Epithelial cell of esophagus (primary cell): ENCODE measurements at regions not wholly inside any gene's neighbourhood (a gene's known extent, or its start where the extent isn't known, plus 50 kb on each side); places are given as distances from the start of the nearest gene placed in this dataset.
"Not testable (repeated sequence)": the region's sequence is repeated elsewhere in the genome, so short reads cannot be mapped to it uniquely, and the experiment has no call there.

ENCODE experiments used
- DNase-seq: peaks from one replicate; pipeline ENCODE4 v3.0.0; 2010; ENCODE audit warnings: low read depth
- H3K4me3 ChIP-seq: 2 replicates; pipeline ENCODE4 v1.5.1; 2011; ENCODE audit warnings: mild to moderate bottlenecking, low read length, control low read depth
- TF ChIP-seq, protein P1 (sequence below): IDR thresholded peaks from 2 replicates; pipeline ENCODE4 v1.5.1; 2011; ENCODE audit warnings: low read depth, mild to moderate bottlenecking, low read length, control low read depth, inconsistent platforms; ENCODE audit not compliant: insufficient read depth; ENCODE audit errors: missing control alignments

DNA sequence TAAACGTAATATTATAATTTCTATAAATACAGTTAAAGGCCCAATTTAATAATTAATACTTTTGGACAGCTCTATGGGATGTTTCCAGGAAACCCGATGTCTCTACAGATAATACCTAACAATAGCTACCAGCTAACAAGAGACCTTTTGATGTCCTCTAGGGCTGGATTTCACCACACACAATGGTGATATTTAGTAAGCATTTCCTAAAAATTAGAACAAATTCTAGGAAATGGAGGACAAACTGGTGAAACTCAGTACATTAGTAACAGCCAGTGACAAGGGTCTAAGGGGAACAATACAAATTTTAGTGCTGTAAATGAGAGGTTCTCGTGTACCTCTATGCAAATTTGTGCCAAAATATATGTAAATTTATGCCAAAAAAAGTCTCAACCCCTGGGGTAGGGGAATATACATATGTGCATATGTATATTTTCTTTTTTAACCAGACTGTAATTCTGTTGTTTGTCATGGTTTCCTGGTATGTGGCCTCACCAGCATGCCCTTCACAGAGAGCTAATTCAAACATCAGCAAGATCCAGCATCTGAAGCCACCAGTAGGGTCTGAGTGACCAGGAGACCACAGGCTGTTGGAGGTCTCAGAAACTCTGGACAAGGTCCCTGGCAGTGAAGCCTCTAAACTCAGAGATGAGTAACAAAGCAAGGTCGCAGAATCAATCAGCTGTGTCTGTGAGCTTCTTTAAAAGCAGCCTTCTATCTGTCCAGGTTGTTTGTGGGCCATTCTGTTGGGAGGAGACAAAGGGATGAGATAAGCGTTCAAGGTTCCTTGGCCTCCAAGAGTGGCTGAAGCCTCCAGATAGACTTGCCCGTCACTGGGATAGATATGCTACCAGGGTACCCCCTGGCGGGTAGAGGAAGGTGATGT, 235.1 kb upstream of the RREB1 start:
- no peak for DNase-seq
- H3K4me3 ChIP-seq, result no peak overlapping the region
- TF ChIP-seq, protein P1, sequence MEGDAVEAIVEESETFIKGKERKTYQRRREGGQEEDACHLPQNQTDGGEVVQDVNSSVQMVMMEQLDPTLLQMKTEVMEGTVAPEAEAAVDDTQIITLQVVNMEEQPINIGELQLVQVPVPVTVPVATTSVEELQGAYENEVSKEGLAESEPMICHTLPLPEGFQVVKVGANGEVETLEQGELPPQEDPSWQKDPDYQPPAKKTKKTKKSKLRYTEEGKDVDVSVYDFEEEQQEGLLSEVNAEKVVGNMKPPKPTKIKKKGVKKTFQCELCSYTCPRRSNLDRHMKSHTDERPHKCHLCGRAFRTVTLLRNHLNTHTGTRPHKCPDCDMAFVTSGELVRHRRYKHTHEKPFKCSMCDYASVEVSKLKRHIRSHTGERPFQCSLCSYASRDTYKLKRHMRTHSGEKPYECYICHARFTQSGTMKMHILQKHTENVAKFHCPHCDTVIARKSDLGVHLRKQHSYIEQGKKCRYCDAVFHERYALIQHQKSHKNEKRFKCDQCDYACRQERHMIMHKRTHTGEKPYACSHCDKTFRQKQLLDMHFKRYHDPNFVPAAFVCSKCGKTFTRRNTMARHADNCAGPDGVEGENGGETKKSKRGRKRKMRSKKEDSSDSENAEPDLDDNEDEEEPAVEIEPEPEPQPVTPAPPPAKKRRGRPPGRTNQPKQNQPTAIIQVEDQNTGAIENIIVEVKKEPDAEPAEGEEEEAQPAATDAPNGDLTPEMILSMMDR, result no peak

DNA sequence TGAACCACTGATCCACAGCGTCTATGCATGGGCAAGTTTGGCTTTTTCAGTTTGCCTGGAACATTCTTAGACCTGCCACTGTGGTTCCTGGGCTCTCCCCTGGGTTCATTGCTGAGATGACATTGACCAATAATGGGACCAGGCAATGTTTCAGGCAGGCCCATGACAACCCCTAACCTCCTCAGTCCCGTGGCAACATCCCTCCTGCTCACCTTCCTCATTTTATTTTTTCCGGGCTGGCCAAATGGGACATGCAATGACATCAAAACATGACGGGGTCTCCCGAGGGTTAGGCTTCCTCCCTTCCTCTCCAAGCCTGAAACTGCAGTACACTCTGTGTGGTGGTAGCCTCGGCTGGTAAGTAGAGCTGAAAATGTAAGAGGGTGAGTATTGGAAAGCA, 234.0 kb upstream of the RREB1 start:
- H3K4me3 ChIP-seq, result no peak overlapping the region
- TF ChIP-seq, protein P1, result no peak
- no peak for DNase-seq

DNA sequence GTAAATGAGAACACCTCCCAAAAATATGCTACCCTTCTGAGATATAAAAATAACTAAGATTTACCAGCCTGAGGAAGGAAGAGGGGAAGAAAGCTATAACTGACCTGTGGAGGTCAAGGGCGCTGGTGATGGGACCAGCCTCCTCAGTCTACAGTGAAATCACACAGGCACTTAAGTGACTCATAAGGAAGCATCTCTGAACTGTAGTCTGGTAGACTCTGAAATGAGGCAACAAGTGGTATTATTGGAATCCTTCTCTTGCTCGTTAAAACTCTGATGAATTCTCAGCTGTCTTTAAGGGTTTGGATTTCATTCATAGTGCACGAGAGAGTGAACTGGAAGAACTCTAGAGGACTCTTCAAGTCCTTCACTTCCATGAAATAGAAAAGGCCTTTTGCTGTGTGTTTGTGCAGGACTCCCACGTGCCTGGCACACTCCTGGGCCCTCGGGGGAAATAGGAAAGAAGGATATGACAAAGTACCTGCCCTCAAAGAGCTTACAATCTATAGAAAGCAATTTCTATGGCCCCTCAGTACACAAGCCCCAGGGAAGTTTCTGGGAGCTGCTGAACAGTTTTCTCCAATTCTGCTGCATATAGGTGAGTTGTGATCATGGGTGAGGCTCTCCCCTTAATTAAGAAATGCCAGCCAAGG, 231.8 kb upstream of the RREB1 start:
- no peak overlapping the region for H3K4me3 ChIP-seq
- TF ChIP-seq, protein P1, result no peak
- peak; percentile 88 for DNase-seq

DNA sequence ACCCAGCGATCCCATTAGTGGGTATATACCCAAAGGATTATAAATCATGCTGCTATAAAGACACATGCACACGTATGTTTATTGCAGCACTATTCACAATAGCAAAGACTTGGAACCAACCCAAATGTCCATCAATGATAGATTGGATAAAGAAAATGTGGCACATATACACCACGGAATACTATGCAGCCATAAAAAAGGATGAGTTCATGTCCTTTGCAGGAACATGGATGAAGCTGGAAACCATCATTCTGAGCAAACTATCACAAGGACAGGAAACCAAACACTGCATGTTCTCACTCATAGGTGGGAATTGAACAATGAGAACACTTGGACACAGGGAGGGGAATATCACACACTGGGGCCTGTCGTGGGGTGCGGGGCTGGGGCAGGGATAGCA, 230.0 kb upstream of the RREB1 start:
- not testable (repeated sequence) for DNase-seq, H3K4me3 ChIP-seq

DNA sequence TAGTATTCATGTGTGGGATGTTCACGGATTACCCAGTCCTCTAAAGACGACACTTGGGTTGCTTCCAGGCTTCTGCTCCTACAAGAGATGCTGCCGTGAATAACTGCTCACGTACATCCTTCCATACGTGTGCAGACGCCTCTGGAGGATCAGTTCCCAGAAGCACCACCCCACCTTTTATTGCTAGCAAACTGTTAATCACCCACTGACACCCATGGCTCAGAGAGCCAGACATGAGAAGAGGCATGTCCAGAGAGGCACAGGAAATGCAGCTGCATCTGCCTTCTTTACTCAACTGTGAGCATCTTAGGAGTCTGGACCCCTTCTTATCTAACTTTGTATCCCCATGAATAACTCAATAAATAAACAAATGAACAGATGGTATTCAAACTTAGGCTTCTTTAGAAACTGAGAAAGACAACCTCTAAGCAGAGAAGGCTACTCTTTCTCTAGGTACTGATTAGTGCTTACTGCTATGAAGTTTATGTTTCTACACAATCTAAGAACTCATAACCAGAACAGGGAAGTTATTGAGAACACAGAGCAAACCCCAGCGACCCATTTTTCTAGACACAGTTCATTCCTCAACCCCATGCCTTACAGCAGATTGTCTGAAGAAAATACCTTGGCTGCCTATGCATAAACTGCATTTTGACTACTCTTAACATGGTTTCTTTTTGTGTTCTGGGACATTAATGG, 228.7 kb upstream of the RREB1 start:
- H3K4me3 ChIP-seq, result no peak overlapping the region
- TF ChIP-seq, protein P1, result no peak
- DNase-seq, result peak; percentile 79

DNA sequence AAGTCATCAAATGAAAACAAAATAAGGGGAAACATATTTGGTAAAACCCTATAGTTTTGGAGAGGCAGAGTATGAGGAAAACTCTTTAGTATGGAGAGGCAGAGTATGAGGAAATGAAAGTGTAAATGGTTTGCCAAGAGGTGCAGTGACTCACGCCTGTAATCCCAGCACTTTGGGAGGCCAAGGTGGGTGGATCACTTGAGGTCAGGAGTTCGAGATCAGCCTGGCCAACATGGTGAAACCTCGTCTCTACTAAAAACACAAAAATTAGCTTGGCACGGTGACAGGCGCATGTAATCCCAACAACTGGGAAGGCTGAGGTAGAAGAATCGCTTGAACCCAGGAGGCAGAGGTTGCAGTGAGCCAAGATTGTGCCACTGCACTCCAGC, 228.2 kb upstream of the RREB1 start:
- peak; percentile 60 for DNase-seq
- H3K4me3 ChIP-seq, result not testable (repeated sequence)

DNA sequence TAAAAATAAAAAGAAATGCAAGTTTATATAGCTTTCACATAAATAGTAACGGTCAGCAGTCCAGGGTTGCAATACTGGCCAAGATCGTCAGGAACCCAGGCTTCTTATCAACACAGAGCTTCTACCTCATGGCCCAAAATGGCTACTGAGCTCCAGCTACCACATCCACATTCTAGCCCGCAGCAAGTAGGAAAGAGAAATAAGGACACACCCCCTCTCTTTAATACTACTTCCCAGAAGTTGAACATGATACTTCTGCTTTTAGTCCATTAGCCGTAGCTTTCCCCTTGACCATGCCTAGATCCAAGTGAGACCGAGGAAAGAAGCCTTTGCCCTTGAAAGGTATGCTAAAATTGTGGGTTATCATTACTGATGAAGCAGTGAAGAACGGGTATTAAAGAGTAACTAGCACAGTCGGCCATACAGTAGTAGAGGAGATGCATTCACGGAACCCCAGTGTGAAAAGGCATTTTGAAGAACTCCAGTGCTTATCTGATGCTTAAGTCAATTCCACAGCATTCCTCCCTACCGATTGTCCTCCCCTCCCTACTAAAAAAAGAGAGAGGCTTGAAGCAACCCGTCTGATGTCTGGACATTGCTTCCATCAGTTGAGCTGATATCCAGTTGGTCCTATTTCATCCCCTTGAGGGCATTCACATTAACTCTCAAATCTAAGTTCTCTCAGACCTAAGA, 226.9 kb upstream of the RREB1 start:
- no peak for DNase-seq
- H3K4me3 ChIP-seq, result no peak overlapping the region
- TF ChIP-seq, protein P1, result no peak
